Mesendoderm (in vitro differentiated cells): ENCODE measurements at regions not wholly inside any gene's neighbourhood (a gene's known extent, or its start where the extent isn't known, plus 50 kb on each side); places are given as distances from the start of the nearest gene placed in this dataset.

Experiments used
- DNase-seq: peaks from one replicate; pipeline ENCODE4 v3.0.0; 2013
- H2AK5ac ChIP-seq: 2 replicates; pipeline ENCODE4 v1.6.1; 2013; ENCODE audit warnings: low read length, inconsistent platforms
- H2BK120ac ChIP-seq: 2 replicates; pipeline ENCODE4 v1.6.1; 2013; ENCODE audit warnings: low read depth, mild to moderate bottlenecking, low read length, moderate library complexity, mixed read lengths
- H2BK15ac ChIP-seq: replicated peaks from 2 replicates; pipeline ENCODE4 v1.6.1; 2013; ENCODE audit warnings: low read depth, mild to moderate bottlenecking, moderate library complexity
- H2BK5ac ChIP-seq: 2 replicates; pipeline ENCODE4 v1.6.1; 2013; ENCODE audit warnings: low read length, inconsistent platforms
- H3K18ac ChIP-seq: 2 replicates; pipeline ENCODE4 v1.6.1; 2013; ENCODE audit warnings: mild to moderate bottlenecking, low read length, mixed read lengths
- H3K23ac ChIP-seq: one replicate; pipeline ENCODE4 v1.6.1; 2013; ENCODE audit warnings: low read length
- H3K27ac ChIP-seq: 2 replicates; pipeline ENCODE4 v1.5.1; 2013; ENCODE audit warnings: low read depth, mild to moderate bottlenecking, inconsistent platforms, low read length, moderate library complexity
- H3K27me3 ChIP-seq: 2 replicates; pipeline ENCODE4 v1.6.1; 2013; ENCODE audit warnings: low read length, control low read depth, mild to moderate bottlenecking, inconsistent platforms; ENCODE audit not compliant: insufficient read depth, poor library complexity
- H3K36me3 ChIP-seq: 2 replicates; pipeline ENCODE4 v1.6.1; 2013; ENCODE audit warnings: low read length, inconsistent platforms; ENCODE audit not compliant: control insufficient read depth, insufficient read depth
- H3K4ac ChIP-seq: one replicate; pipeline ENCODE4 v1.6.1; 2013; ENCODE audit warnings: low read depth, mild to moderate bottlenecking, low read length, moderate library complexity
- H3K4me1 ChIP-seq: 2 replicates; pipeline ENCODE4 v1.6.1; 2013; ENCODE audit warnings: low read depth, low read length, inconsistent platforms; ENCODE audit not compliant: control insufficient read depth
- H3K4me2 ChIP-seq: 2 replicates; pipeline ENCODE4 v1.6.1; 2013; ENCODE audit warnings: low read length
- H3K4me3 ChIP-seq: 2 replicates; pipeline ENCODE4 v1.5.1; 2013; ENCODE audit warnings: mild to moderate bottlenecking, low read length
- H3K56ac ChIP-seq: one replicate; pipeline ENCODE4 v1.6.1; 2013; ENCODE audit warnings: low read length
- H3K79me1 ChIP-seq: 2 replicates; pipeline ENCODE4 v1.6.1; 2013; ENCODE audit warnings: low read length, inconsistent platforms
- H3K79me2 ChIP-seq: 2 replicates; pipeline ENCODE4 v1.6.1; 2013; ENCODE audit warnings: mild to moderate bottlenecking, low read length; ENCODE audit not compliant: control insufficient read depth, insufficient read depth
- H3K9ac ChIP-seq: 2 replicates; pipeline ENCODE4 v1.6.1; 2013; ENCODE audit warnings: low read length, inconsistent platforms
- H4K5ac ChIP-seq: one replicate; pipeline ENCODE4 v1.6.1; 2013; ENCODE audit warnings: low read length
- H4K8ac ChIP-seq: one replicate; pipeline ENCODE4 v1.6.1; 2013; ENCODE audit warnings: low read depth, mild to moderate bottlenecking, control low read depth, low read length, moderate library complexity
- whole genome bisulfite sequencing: extraction: QIAGEN DNeasy Blood & Tissue Kit; methylation state at CpG from one replicate; pipeline ENCODE4 v1.1.7; 2013; ENCODE audit warnings: low lambda C conversion rate, missing lambda C conversion rate; ENCODE audit not compliant: insufficient coverage; ENCODE audit errors: extremely low coverage; 5-methylcytosine and 5-hydroxymethylcytosine counted together

DNA sequence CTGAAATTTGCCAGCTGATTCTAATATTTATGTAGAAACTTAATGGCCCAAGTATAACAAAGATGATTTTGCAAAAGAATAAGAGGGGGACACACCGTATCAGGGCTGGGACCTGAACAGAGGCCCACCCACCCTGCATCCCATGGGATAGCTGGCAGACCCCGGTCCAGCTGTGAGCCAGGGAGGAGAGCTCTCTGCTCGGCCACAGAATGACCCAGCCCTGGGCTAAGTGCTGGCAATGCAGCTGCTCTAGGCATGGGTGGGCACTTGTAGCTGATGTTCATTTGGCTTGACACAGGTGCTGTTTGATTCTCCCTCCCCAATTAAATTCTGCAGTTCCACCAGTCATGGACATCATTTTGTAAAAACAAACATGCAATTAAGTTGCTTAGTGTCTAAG is 522.8 kb upstream of the RAB6C start:
- no peak overlapping the region for H3K4me2 ChIP-seq
- H3K27me3 ChIP-seq = no peaks in the 10 kb centered on the region
- no peak overlapping the region for H2AK5ac ChIP-seq
- no peak for DNase-seq
- no CpG with 5 or more reads among the region's 3 CpGs for WGBS
- H3K4ac ChIP-seq = no peak overlapping the region
- no peak overlapping the region for H2BK15ac ChIP-seq
- no peak overlapping the region for H2BK5ac ChIP-seq
- no peak overlapping the region for H3K27ac ChIP-seq
- no peak overlapping the region for H3K4me3 ChIP-seq
- H3K36me3 ChIP-seq = no peaks in the 10 kb centered on the region
- H3K56ac ChIP-seq = no peak overlapping the region
- H4K8ac ChIP-seq = no peak overlapping the region
- no peaks in the 10 kb centered on the region for H3K79me2 ChIP-seq
- no peak overlapping the region for H3K23ac ChIP-seq
- no peak overlapping the region for H3K18ac ChIP-seq
- no peak overlapping the region for H4K5ac ChIP-seq
- no peak overlapping the region for H3K9ac ChIP-seq
- no peaks in the 10 kb centered on the region for H3K4me1 ChIP-seq
- no peak overlapping the region for H2BK120ac ChIP-seq
- H3K79me1 ChIP-seq = no peaks in the 10 kb centered on the region

DNA sequence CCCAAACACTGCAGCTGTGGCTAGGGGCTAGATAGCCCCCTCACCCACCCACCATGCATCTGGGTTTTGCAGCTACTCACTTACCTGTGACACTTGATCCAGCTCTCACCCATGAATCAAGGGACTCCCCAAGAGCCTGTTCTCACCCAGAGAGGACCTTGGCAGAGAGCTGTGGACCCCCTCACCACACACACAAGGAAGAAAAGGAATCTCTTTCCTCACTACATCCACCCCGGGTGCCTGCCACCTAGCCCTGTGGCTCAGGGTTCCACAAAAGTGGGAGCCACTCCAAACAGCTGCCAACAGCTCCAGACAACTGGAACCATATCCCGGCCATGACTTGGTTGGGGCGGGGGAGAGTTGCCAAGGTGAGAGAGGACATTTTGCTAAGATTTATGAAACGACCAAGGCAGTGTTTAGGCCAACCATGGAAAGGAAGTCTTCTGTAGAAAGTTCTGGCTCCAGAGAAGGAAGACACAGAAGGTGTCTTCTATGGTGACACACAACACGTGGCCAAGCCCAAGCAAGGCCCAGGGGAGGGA is 522.1 kb upstream of the RAB6C start:
- no peak overlapping the region for H3K56ac ChIP-seq
- H3K79me1 ChIP-seq = no peaks in the 10 kb centered on the region
- no peak overlapping the region for H3K27ac ChIP-seq
- H3K4me2 ChIP-seq = no peak overlapping the region
- no peaks in the 10 kb centered on the region for H3K36me3 ChIP-seq
- H3K79me2 ChIP-seq = no peaks in the 10 kb centered on the region
- H4K5ac ChIP-seq = no peak overlapping the region
- no peak overlapping the region for H3K18ac ChIP-seq
- H2BK120ac ChIP-seq = no peak overlapping the region
- no peak overlapping the region for H2BK15ac ChIP-seq
- no peak for DNase-seq
- no peak overlapping the region for H3K23ac ChIP-seq
- no peak overlapping the region for H2BK5ac ChIP-seq
- no peak overlapping the region for H2AK5ac ChIP-seq
- no CpG with 5 or more reads among the region's 5 CpGs for WGBS
- H4K8ac ChIP-seq = no peak overlapping the region
- no peak overlapping the region for H3K4ac ChIP-seq
- H3K9ac ChIP-seq = no peak overlapping the region
- H3K27me3 ChIP-seq = no peaks in the 10 kb centered on the region
- H3K4me1 ChIP-seq = no peaks in the 10 kb centered on the region
- no peak overlapping the region for H3K4me3 ChIP-seq

DNA sequence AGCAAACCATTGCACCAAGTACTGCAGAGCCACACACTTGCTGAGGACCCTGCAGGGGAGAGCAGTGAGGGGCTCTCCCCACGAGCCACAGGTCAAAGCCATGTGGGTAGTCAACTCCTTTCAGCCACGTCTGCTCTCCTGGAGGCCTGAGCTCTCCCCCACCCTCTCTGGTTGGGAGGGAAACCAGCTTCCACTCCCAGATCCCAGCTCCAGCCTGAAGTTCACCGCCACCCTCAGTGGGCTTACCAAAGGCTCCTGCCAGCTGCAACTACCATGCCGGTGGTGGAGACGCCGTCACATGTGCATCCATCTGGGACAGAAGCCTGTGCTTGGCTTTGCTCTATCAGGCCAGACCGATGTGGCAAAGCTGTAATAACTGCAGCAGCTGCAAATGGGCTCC is 521.5 kb upstream of the RAB6C start:
- Histone ChIP-seq H2AK5ac (no peak overlapping the region), H3K4ac (no peak overlapping the region), H3K79me1 (no peaks in the 10 kb centered on the region), H3K27me3 (no peaks in the 10 kb centered on the region), H3K9ac (no peak overlapping the region), H3K4me3 (no peak overlapping the region), H2BK5ac (no peak overlapping the region), H3K56ac (no peak overlapping the region), H3K36me3 (no peaks in the 10 kb centered on the region), H3K18ac (no peak overlapping the region), H3K4me2 (no peak overlapping the region), H4K8ac (no peak overlapping the region), H3K23ac (no peak overlapping the region), H3K4me1 (no peaks in the 10 kb centered on the region), H3K79me2 (no peaks in the 10 kb centered on the region), H2BK120ac (no peak overlapping the region), H2BK15ac (no peak overlapping the region), H4K5ac (no peak overlapping the region), H3K27ac (no peak overlapping the region)
- WGBS = no CpG with 5 or more reads among the region's 7 CpGs
- no peak for DNase-seq

DNA sequence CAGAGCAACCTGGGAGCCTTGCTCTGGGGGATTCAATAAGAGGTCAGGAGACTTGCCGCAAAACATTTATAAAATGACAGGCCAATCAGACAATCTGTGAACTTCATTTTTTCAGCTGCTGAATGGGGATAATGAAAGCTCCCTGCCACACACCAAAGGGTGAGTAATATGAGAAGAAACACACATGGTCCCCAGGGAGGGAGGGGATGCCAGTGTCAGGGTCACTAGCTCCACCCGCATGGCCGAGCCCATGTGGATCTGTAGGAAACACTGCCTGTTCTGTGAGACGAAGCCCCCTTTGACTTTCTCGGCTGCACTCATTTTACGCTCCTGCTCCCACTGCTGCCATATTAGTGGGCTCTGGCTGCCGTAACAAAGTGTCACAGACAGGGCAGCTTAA is 521.0 kb upstream of the RAB6C start:
- Histone ChIP-seq H3K4ac (no peak overlapping the region), H3K27ac (no peak overlapping the region), H2BK120ac (no peak overlapping the region), H2AK5ac (no peak overlapping the region), H3K27me3 (no peaks in the 10 kb centered on the region), H2BK15ac (no peak overlapping the region), H3K9ac (no peak overlapping the region), H3K4me3 (no peak overlapping the region), H3K23ac (no peak overlapping the region), H3K18ac (no peak overlapping the region), H3K4me1 (no peaks in the 10 kb centered on the region), H3K36me3 (no peaks in the 10 kb centered on the region), H4K8ac (no peak overlapping the region), H3K79me2 (no peaks in the 10 kb centered on the region), H3K79me1 (no peaks in the 10 kb centered on the region), H3K56ac (no peak overlapping the region), H2BK5ac (no peak overlapping the region), H3K4me2 (no peak overlapping the region), H4K5ac (no peak overlapping the region)
- no peak for DNase-seq
- no CpG with 5 or more reads among the region's 7 CpGs for WGBS

DNA sequence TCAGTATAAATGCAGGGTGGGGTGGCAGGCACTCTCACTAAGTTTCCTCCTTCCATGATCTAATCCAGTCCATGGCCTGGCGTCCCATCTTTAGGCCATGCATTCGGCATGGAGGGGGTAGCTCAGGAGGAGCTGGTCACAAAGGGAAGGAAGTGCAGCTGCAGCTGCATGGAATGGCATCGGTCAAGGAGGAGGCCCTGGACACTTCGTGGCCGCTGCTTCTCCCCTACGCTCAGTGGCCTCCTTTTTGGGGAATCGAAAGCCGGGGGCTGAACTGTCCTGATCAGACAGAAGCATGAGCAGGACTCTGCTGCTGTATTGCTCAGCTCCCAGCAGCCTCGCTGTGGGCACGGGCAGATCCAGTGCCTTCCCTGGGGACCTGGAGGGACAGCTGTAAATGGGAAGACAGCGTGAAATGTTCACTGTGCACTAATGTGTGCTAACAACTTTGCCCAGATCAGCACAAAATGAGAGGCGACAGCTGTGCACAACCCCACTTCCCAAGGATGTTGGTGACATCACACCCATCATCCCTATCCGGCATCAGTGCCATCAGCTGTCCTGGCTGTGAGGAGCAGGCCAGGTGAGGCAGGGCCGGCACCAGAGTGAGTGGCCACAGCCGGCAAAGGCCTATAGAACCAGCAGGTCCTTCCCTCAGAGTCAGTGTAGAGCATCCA is 520.1 kb upstream of the RAB6C start:
- Histone ChIP-seq H3K4me3 (no peak overlapping the region), H3K36me3 (no peaks in the 10 kb centered on the region), H4K5ac (no peak overlapping the region), H3K27ac (no peak overlapping the region), H3K23ac (no peak overlapping the region), H3K9ac (no peak overlapping the region), H3K27me3 (no peaks in the 10 kb centered on the region), H4K8ac (no peak overlapping the region), H2AK5ac (no peak overlapping the region), H3K79me1 (no peaks in the 10 kb centered on the region), H3K56ac (no peak overlapping the region), H3K79me2 (no peaks in the 10 kb centered on the region), H2BK15ac (no peak overlapping the region), H2BK5ac (no peak overlapping the region), H2BK120ac (no peak overlapping the region), H3K18ac (no peak overlapping the region), H3K4ac (no peak overlapping the region), H3K4me1 (no peaks in the 10 kb centered on the region), H3K4me2 (no peak overlapping the region)
- no CpG with 5 or more reads among the region's 15 CpGs for WGBS
- no peak for DNase-seq

DNA sequence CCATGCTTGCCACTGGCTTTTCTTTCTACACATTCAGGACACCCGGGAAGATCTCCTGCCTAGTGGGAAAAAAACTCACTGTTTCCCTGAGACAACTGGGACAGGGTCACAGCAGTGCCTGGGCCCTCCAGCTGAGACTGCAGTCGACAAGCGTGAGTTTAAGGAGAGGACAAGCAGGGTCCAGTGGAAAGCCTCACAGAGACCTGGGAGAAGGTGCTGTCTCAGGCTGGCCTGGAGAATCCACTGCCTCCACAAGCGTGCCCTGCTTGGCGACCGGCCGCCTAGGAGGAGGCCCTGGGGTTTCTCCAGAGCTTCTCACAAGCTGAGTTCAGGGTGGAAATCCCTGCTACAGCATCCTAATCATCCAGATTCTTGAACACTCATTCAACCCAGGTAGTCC is 519.6 kb upstream of the RAB6C start:
- Histone ChIP-seq H3K56ac (no peak overlapping the region), H3K36me3 (no peaks in the 10 kb centered on the region), H2BK5ac (no peak overlapping the region), H3K27ac (no peak overlapping the region), H3K23ac (no peak overlapping the region), H3K4ac (no peak overlapping the region), H3K4me3 (no peak overlapping the region), H2AK5ac (no peak overlapping the region), H3K79me1 (no peaks in the 10 kb centered on the region), H4K5ac (no peak overlapping the region), H3K79me2 (no peaks in the 10 kb centered on the region), H2BK15ac (no peak overlapping the region), H3K27me3 (no peaks in the 10 kb centered on the region), H2BK120ac (no peak overlapping the region), H4K8ac (no peak overlapping the region), H3K4me1 (no peaks in the 10 kb centered on the region), H3K18ac (no peak overlapping the region), H3K4me2 (no peak overlapping the region), H3K9ac (no peak overlapping the region)
- WGBS = no CpG with 5 or more reads among the region's 7 CpGs
- no peak for DNase-seq
